Astrocyte of the hippocampus (primary cell): ENCODE measurements at regions not wholly inside any gene's neighbourhood (a gene's known extent, or its start where the extent isn't known, plus 50 kb on each side); places are given as distances from the start of the nearest gene placed in this dataset.
A peak's percentile ranks its signal among the peaks of the same experiment; 100 is the strongest.
"Not testable (repeated sequence)": the region's sequence is repeated elsewhere in the genome, so short reads cannot be mapped to it uniquely, and the experiment has no call there.

Source experiments
- DNase-seq: peaks from one replicate; pipeline ENCODE4 v3.0.0; 2011; ENCODE audit warnings: low read depth, low spot score

GRCh38 chr7:142503949-142504348, 245.3 kb upstream of the PRSS1 start:
- DNase-seq, result not testable (repeated sequence)

- DNase-seq, result no peak
These were observed 245.2 kb upstream of the PRSS58 start for GRCh38 chr7:142503036-142503435.

- no peak for DNase-seq
These were observed 243.6 kb upstream of the PRSS58 start for GRCh38 chr7:142501434-142501833.

- DNase-seq, result no peak
These were observed 242.5 kb upstream of the PRSS58 start for GRCh38 chr7:142500366-142500765.

- DNase-seq, result no peak
These were observed 241.8 kb upstream of the PRSS58 start for GRCh38 chr7:142499635-142500034.

GRCh38 chr7:142498364-142498763, 240.5 kb upstream of the PRSS58 start:
- DNase-seq, result no peak

GRCh38 chr7:142496545-142496991, 238.7 kb upstream of the PRSS58 start:
- DNase-seq, result peak; percentile 58

GRCh38 chr7:142495879-142496278, 238.0 kb upstream of the PRSS58 start:
- not testable (repeated sequence) for DNase-seq

- not testable (repeated sequence) for DNase-seq
These were observed 237.4 kb upstream of the PRSS58 start for GRCh38 chr7:142495301-142495700.

- DNase-seq, result no peak
These were observed 236.2 kb upstream of the PRSS58 start for GRCh38 chr7:142494021-142494420.

- DNase-seq, result no peak
These were observed 231.0 kb upstream of the PRSS58 start for GRCh38 chr7:142488842-142489241.

GRCh38 chr7:142488036-142488633, 230.3 kb upstream of the PRSS58 start:
- DNase-seq, result no peak

- DNase-seq, result not testable (repeated sequence)
These were observed 229.7 kb upstream of the PRSS58 start for GRCh38 chr7:142487565-142487964.

- no peak for DNase-seq
These were observed 229.3 kb upstream of the PRSS58 start for GRCh38 chr7:142487124-142487523.

- DNase-seq, result no peak
These were observed 227.9 kb upstream of the PRSS58 start for GRCh38 chr7:142485617-142486226.

- no peak for DNase-seq
These were observed 225.9 kb upstream of the PRSS58 start for GRCh38 chr7:142483659-142484317.

- peak; percentile 63 for DNase-seq
These were observed 225.2 kb upstream of the PRSS58 start for GRCh38 chr7:142482891-142483658.

- DNase-seq, result no peak
These were observed 223.7 kb upstream of the PRSS58 start for GRCh38 chr7:142481548-142481947.

GRCh38 chr7:142478479-142479220, 220.8 kb upstream of the PRSS58 start:
- DNase-seq, result peak; percentile 62

GRCh38 chr7:142477801-142478200, 219.9 kb upstream of the PRSS58 start:
- not testable (repeated sequence) for DNase-seq

- DNase-seq, result peak; percentile 60
These were observed 219.3 kb upstream of the PRSS58 start for GRCh38 chr7:142477079-142477651.
